NCI-H1436 treated with DMSO at 0.1 percent for 48 hours (cell line): ENCODE measurements at regions not wholly inside any gene's neighbourhood (a gene's known extent, or its start where the extent isn't known, plus 50 kb on each side); places are given as distances from the start of the nearest gene placed in this dataset.
"Not testable (repeated sequence)": the region's sequence is repeated elsewhere in the genome, so short reads cannot be mapped to it uniquely, and the experiment has no call there.

ENCODE experiments used
- DNase-seq: peaks from one replicate; lab custom pipeline; 2025; lab: John Stamatoyannopoulos, UW

DNA sequence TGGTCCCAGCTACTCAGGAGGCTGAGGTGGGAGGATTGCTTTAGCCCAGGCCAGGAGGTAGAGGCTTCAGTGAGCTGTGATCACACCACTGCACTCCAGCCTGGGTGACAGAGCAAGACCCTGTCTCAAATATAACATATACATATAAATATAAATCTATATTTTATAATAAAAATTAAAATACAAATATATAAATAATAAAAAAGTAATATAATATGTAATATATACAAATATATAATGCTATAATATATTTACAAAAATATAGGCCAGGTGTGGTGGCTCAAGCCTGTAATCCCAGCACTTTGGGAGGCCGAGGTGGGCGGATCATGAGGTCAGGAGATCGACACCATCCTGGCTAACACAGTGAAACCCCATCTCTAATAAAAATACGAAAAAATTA is 131.4 kb downstream of the MFAP3L start:
- DNase-seq = not testable (repeated sequence)

DNA sequence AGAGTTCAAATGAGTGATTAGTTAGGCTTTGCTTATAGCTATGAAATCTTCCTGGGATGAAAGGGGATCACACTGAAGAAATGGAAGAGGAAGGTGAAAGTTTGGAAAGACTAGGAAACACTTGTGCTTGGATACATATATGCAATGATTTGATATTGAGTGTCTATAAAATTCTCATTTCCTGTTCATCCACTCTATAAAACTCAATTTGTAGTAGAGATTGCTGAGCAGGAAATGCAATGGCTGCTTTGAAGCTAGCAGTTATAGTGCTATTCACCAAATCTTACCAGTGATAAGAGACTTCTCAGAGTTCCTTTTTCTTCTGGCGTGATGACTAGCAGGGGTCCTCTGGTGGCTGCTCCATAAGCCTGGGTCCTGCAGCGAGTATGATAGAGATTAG is 128.1 kb upstream of the HPF1 start:
- no peak for DNase-seq

DNA sequence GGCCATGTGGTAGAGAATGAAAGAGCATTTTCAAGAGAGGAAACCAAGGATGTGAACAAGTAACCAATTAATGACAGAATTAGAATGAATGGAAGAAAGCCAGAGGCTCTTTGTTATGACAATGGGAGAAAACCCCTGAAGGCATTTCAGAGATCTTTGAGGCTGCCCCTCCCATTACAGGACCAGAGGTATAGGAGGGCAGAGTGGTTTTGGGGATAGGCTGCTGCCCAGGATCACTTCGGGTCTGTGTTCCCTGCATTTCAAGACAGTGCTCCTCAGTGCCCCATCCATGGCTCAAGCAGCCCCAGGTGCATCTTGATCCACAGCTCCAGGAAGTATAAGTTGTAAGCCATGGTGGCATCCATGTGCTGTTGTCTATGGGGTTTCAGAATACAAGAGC is 124.0 kb upstream of the HPF1 start:
- no peak for DNase-seq

DNA sequence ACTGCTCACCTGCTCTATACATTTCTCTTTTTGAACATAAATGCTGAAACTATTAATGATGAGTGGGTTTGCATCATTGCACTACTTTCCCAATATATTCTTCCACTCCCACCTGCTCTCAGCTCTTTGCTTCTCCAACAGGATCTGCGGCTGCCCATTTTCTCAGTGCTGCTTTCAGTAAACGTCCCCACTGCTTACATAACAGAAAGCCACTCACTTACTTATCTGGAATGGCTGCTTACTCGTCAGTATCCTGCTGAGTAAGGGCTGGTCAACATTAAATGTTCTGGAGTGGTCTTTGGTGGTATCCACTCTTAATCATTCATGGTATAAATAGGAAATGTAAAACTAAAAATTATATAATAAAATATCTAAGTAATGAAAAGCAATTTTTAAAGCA is 112.8 kb upstream of the HPF1 start:
- no peak for DNase-seq

DNA sequence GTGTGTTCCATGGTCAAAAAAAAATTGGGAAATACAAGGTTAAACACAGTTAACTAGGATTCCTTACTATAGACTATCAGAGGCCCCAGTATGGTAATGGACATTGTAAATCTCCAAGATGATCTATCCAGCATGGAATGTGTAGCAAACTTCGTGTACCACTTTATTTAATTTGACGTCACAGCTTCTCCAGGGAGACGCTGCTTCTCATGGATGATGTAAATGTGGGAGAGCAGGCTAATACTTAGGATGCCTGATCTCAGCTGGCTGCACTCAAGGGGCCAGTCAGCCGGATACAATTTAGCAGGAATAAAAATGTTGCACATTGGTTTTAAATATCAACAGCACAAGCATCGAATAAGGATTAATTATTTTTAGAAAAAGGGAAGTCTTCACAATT is 111.7 kb upstream of the HPF1 start:
- no peak for DNase-seq

DNA sequence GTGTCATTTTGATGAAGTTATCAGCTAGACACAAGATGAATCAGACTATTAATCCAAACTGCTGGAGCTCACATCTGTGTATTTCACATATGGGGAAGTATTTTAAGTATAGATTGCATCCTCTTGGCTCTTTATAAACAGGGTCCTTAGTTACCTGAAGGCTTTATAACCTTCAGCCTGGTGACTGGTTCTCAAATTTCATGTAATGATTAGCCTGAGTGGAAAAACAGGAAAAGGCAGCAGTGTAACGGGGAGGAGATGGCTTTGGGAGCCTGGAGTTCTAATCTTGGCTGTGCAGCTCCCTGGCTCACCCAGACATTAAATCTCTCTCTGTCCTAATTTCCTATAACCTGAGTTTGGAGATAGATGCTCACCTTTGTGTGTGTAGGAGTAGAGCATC is 103.8 kb upstream of the HPF1 start:
- DNase-seq = no peak

DNA sequence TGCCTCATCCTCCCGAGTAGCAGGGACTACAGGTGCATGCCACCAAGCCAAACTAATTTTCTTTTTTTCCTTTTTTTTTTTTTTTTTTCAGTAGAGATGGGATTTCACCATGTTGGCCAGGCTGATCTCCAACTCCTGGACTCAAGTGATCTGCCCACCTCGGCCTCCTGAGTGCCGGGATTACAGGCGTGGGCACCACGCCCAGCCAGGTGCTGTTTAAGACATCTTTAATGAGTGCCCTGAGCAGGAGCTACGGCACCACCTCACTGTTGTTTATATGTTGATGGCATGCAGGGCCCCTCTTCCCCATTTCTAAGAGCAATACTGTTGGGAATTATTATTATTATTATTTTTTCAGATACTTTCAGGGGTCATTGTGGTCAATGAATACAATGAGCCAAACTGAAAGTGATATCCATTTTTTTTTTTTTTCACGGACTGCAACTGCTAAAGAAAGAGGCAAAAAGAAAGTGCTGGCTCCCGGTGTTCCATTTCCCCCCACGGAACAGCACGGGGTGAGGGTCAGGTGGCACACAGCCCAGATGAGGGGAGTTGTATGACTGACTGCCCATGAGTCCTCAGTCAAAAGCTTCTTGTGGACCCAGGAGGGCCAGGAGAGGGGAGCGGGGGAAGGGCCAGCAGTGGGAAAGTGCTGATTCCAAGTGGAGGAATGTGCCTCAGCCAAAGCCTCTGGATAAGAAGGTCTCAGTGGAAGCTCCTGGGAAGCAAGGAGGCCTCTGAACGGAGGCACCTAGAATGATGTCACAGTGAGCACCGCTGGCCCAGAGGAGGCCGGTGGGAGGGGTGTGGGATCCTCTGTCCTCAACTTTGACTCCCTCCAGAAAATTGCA is 101.8 kb upstream of the HPF1 start:
- no peak for DNase-seq

DNA sequence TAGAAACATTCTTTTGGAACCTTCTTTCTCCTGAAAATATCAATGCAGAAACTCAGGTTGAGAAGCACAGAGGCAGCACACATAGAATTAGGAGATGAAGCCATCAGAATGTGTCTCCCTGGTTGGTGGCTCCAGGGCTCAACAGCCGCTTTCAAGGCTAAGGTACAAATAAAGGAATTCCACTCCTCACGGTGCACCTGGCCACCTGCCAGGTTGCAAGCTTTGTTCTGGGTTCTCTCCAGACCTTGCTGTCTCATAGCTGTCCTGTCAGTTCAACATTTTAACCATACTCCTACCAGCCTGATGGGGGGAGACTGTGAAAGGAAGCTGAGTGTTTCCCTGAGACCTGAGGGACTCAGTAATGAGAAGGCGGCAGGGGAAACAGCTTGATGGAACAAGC is 96.3 kb upstream of the HPF1 start:
- no peak for DNase-seq

DNA sequence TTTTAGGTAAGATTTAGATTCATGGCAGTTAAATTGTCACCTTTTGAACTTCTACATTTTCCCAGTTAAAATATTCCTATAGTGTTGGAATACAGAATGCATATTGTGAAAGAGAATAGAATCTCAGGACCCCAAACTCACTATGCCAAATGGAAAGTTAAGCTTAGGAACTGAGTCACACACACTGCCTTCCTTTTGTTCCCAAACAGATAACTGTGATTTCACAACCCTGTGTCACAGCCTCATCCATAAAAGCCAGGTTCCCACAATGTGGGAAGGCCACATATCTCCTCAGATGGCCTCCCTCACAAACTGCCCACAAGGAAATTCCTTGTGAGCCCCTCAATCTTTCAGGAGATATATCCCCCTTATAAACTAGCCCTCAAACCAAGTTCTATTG is 94.7 kb upstream of the HPF1 start:
- no peak for DNase-seq

DNA sequence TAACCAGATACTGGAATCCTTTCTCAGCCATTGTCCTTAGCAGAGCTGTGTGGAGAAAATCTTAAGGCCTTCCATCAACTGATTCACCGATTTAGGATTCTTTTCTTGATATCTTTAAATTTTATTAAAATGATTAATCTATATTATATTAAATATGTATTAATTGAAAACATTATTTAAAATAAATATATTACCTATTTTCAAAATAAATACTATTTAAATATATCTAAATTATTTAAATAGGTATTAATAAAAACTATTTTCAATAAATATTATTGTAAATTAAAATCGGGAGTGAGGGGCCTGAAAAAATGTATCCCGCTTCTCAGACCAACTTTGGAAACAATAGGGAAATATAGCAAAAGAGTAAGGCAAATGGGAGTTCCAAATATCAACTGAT is 94.0 kb upstream of the HPF1 start:
- DNase-seq = no peak

DNA sequence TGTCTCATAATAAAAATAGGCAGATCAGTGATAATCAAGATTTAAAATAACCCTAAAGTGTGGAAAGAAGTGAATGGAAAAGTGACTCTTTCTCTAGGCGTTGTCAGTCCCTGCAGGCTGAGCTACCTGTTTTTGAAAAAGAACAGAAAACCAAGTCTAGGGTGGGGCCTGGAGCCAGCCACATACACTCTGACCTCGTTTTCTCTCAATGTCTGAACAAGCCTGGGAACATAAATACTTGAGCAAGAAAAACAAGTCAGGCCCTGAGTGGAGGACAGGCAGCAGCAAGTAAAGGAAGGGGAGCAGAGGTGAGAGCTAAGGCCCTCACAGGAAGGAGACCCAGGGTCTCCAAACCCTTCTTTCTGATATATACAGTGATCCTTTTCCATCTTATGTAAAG is 91.7 kb upstream of the HPF1 start:
- DNase-seq = no peak

DNA sequence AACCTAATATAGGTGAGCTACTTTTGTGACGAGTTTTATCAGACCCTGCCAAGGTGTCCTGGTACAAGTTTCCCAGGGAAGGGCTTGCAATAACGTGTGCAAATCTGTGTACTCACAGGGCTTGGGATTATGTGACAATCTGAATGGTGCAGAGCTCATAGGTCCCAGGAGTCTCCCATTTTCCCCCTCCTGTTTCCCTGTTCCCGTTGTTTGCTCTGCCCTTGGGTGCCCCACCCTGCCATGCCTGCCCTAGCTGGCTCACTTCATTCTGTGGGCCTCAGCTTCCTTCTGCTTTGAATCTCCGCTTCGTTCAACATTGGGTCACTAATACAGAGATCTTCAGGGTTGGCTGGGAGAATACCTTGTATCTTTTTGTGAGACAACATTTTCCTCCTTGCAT is 90.3 kb upstream of the HPF1 start:
- no peak for DNase-seq

DNA sequence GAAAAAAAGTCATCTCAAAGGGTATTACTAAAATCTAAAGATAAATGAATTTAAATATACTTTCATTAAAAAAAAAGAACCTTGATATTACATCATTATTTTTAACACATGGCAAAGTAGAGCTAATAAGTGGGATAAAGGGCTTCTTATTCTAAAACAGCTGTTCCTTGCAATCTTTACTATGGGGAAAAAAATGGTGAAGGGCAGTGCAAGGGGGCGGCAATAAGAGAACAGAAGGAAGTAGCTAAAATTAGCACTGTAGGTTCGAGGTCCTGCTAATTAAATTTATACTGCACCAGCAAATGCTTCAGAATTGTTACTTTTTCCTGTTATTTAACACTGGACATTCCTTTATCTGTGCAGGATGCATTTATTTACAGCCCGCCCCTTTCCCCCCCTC is 89.4 kb upstream of the HPF1 start:
- no peak for DNase-seq

DNA sequence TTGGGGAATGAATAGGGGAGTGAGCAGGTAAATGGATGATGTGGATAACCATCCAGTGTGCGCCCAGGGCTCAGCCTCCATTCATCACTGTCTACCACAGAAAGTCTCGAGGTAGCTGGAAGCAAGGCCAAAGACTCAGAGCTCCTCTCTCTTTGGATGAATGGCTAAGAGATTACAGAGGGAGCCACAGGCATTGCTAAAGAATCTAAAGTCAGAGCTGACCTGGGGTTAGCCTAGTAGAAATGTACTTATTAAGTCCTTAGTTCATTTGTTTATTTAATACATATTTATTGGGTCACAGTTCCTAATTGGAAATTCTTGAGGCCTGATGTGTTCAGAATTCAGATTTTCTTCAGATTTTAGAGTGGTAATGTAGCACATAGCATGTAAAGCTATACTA is 88.7 kb upstream of the HPF1 start:
- no peak for DNase-seq

DNA sequence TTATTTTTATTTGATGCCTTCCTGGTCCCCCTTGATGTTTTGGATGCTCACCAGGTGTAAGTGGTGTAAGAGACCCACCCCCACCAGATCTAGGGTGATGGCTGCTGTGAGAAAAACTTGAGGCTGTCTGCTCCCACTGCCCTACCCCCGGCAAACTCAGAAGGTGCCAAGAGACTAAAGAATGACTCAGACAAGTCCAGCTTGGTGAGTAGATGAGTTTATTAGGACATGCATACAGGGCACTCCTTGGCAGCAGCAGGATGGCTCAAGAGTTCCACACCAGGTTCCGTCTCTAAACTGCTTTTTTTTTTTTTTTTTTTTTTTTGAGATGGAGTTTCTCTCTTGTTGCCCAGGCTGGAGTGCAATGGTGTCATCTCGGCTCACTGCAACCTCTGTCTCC is 84.0 kb upstream of the HPF1 start:
- DNase-seq = no peak

DNA sequence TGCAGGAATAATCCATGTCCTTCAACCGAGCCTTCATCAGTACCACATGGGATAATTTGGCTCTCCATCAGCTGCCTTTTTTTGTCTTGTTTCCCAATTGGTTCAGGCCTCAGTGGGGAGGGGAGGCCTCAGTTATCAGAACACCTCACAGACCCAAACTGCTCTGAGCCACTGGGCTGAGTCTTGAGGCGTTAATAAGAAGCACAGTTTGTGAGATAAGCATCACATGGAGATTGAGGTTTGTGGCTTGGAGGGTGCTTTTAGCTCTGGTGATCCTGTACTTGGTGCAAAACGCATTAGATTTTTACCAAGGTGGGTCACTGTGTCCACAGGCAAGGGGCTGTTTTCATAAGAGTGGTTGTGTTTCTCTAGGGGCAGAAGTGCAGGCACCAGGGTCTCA is 82.8 kb upstream of the HPF1 start:
- DNase-seq = no peak

DNA sequence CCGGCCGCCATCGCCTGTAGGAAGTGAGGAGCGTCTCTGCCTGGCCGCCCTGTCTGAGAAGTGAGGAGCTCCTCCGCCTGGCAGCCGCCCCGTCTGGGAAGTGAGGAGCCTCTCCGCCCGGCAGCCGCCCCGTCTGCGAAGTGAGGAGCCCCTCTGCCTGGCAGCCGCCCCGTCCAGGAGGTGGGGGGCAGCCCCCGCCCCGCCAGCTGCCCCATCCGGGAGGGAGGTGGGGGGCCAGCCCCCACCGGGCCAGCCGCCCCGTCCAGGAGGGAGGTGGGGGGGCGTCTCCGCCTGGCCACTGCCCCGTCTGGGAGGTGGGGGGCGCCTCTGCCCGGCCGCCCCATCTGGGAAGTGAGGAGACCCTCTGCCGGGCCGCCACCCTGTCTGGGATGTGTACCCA is 70.6 kb upstream of the HPF1 start:
- not testable (repeated sequence) for DNase-seq

DNA sequence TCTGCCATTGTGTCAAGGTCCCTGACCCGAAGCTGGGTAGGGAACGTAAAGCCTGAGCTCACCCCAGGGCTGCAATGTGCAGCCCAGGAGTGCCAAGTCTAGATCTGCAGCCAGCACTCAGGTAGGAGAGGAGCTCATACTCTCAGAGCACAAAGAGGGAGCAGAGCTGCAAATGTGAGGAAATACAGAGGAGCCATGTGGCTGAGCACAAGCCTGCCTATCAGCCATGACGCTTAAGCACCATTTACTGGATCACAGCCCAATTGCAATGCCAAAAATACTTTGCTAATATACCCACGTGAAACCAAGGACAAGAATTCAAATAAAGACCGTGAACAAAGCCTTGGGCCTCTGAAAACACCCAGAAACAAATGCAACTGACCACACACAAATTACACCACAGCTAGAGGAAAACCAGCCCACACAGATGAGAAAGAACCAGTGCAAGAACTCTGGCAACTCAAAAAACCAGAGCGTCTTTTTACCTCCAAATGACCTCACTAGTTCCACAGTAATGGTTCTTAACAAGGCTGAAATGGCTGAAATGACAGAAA is 69.0 kb upstream of the HPF1 start:
- no peak for DNase-seq

DNA sequence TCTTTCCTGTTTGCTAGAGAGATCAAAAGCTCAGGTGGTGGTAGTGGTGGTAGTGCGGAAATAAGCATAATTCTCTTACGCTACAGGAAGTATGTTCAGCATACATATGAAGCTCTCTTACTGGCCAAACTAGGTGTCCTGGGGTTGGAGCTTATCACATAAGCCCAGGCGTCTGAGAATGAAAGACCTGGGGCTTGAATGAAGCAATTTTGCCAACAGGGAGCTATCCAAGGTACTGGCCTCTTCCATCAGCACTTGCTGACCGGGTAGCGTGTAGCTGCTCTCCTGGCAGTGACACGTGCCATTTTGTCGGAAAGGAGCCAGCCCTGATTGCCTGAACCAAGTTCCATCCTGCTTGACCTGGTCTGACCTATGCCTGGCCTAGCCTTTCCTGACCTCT is 65.9 kb upstream of the HPF1 start:
- DNase-seq = no peak

DNA sequence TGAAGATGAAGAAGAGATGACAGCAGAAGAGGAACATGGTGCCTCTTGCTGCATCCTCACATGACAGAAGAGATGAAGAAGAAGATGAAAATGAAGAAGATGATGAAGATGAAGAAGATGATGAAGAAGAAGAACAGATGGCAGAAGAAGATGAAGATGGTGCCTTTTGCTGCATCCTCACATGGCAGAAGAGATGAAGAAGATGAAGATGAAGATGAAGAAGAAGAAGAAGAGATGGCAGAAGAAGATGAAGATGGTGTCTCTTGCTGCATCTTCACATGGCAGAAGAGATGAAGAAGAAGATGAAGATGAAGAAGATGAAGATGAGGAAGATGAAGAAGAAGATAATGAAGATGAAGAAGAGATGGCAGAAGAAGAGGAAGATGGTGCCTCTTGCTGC is 63.7 kb upstream of the HPF1 start:
- DNase-seq = no peak

DNA sequence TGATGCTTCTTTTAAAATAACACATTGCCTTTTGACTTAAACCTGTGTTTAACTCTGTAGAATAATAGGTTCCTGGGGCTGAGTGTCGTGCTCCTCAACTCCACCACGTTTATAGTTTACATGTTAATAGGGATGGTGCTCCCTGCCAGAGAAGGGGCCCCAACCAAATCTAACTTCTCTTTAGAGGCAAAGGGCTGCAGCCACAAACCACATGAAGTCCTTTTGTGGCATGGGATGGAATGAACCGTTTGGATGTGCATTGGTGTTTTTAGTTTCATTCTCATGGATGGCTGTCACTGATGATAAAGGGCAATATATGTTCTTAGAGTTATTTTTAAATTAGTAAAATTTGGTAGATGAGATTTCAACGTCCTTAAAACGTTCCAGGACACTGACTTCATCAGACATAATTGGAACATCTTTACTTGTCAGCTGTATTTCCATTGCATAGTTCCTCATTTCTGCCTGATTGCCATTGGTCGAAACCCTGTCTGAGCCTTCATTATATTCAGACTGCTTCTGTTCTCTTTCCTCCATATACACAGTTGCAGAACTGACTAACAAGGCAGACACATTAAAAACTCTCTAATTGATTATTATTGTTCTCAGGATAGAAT is 60.4 kb upstream of the HPF1 start:
- no peak for DNase-seq

DNA sequence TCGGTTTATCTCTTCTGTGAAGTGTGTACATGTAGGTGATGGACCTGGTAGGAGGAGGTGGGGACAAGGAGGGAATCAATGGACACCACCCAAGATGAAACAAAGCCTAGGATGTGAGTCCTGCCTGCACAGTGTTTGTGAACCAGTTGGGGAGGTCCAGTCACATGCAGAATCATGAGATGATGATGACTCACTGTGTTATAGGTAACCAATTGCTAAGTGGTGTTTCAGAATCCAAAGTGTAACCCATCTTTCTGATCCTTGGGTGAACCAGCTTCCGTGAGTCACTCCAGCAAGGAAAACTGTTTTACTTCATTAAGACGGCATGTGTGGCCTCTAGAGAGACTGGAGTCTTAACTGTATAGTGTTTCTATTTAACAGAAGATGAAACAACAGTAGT is 57.9 kb upstream of the HPF1 start:
- no peak for DNase-seq

DNA sequence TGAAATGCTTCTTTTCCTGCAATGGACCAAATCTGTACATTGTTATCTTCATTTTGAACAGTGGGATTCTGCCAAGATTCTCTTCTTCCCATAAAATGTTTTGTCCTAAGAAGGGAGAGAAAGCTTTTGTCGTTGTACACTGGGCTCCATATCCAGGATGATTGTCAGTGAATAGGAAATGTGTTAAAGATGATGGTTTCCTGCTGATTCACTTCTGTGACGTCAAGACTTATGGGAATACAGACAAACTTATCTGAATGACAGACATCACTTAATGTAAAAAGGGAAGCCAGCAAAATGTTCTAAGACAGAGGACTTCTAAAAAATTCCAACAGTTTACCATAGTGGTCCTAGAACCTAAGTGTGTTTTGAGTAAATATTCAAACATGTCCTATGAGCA is 53.7 kb upstream of the HPF1 start:
- DNase-seq = no peak
